Common myeloid progenitor, CD34-positive (primary cell): ENCODE measurements at regions not wholly inside any gene's neighbourhood (a gene's known extent, or its start where the extent isn't known, plus 50 kb on each side); places are given as distances from the start of the nearest gene placed in this dataset.
A peak's percentile ranks its signal among the peaks of the same experiment; 100 is the strongest.
"Not testable (repeated sequence)": the region's sequence is repeated elsewhere in the genome, so short reads cannot be mapped to it uniquely, and the experiment has no call there.

Experiments
- CTCF ChIA-PET: fragments of 350-600 bp; sonication (Branson Sonifier 250); formaldehyde crosslinking; loops from one replicate; lab custom pipeline; 2021; ENCODE audit warnings: antibody characterized with exemption; lab: Charles Lee
- POLR2A ChIA-PET: fragments of 350-600 bp; sonication (Branson Sonifier 250); formaldehyde crosslinking; loops from one replicate; lab custom pipeline; 2021; ENCODE audit warnings: antibody characterized with exemption; lab: Charles Lee
- DNase-seq, 3 donors: peaks; one replicate each; pipeline versions ENCODE4 v3.0.0 to v3.0.0-alpha.2; 2013
- H3K27ac ChIP-seq, 2 experiments: 1 replicate in 1 of 2; 2 replicates in 1 of 2; pipeline ENCODE4 v1.7.0; 2013; ENCODE audit warnings: inconsistent platforms in 2 of 2, low read length in 2 of 2, mild to moderate bottlenecking in 2 of 2, low read depth in 1 of 2, moderate library complexity in 1 of 2; ENCODE audit not compliant: severe bottlenecking in 2 of 2, insufficient read depth in 1 of 2, poor library complexity in 1 of 2
- H3K27me3 ChIP-seq, 5 experiments: replicated peaks in 2 of 5; 1 replicate in 3 of 5; 2 replicates in 2 of 5; pipeline versions ENCODE4 v1.6.1 to v1.7.0; 2013; ENCODE audit warnings: low read length in 4 of 5, mild to moderate bottlenecking in 2 of 5, moderate library complexity in 2 of 5, inconsistent platforms in 1 of 5; ENCODE audit not compliant: insufficient read depth in 5 of 5, control insufficient read depth in 4 of 5
- H3K36me3 ChIP-seq, 4 experiments: 1 replicate in 2 of 4; 2 replicates in 2 of 4; pipeline versions ENCODE4 v1.6.1 to v1.7.0; 2013; ENCODE audit warnings: low read length in 3 of 4, control low read depth in 1 of 4, mild to moderate bottlenecking in 1 of 4; ENCODE audit not compliant: control insufficient read depth in 4 of 4, insufficient read depth in 4 of 4
- H3K4me1 ChIP-seq, 4 experiments: 1 replicate in 3 of 4; 2 replicates in 1 of 4; pipeline versions ENCODE4 v1.6.1 to v1.7.1; 2013; ENCODE audit warnings: low read length in 3 of 4, mild to moderate bottlenecking in 3 of 4, control low read depth in 1 of 4, inconsistent platforms in 1 of 4, moderate library complexity in 1 of 4; ENCODE audit not compliant: control insufficient read depth in 4 of 4, insufficient read depth in 4 of 4; ENCODE audit errors: control extremely low read depth in 1 of 4
- H3K4me3 ChIP-seq, 7 experiments: 1 replicate in 4 of 7; 2 replicates in 3 of 7; pipeline versions ENCODE4 v1.5.1 to v1.7.0; 2013; ENCODE audit warnings: mild to moderate bottlenecking in 7 of 7, low read length in 6 of 7, moderate library complexity in 6 of 7, inconsistent platforms in 2 of 7, low read depth in 2 of 7, control low read depth in 1 of 7; ENCODE audit not compliant: insufficient read depth in 4 of 7, control insufficient read depth in 1 of 7; ENCODE audit errors: extremely low read depth in 1 of 7
- H3K9me3 ChIP-seq, 5 experiments: 1 replicate in 4 of 5; 2 replicates in 1 of 5; pipeline versions ENCODE4 v1.6.1 to v1.7.1; 2013; ENCODE audit warnings: low read length in 4 of 5, mild to moderate bottlenecking in 2 of 5, inconsistent platforms in 1 of 5, low read depth in 1 of 5, moderate library complexity in 1 of 5; ENCODE audit not compliant: control insufficient read depth in 4 of 5, insufficient read depth in 2 of 5; ENCODE audit errors: control extremely low read depth in 1 of 5
- WGBS: methylation state at CpG from one replicate; pipeline ENCODE4 v1.1.5; 2013; ENCODE audit not compliant: insufficient coverage; 5-methylcytosine and 5-hydroxymethylcytosine counted together

DNA sequence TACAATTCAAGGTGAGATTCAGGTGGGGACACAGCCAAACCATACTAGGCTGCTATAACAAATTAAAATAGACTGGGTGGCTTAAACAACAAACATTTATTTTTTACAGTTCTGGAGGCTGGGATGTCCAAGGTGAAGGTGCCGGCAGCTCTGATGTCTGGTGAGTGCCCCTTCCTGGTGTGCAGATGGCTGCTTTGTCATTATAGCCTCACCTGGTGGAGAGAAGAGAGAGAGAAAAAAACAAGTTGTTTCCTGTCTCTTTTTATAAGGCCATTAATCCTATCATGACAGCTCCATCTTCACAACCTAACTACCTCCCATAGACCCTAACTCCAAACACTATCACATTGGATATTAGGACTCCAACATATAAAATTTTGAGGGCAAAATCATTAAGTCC, 279.7 kb downstream of the ZIC1 start:
- WGBS, result no CpG with 5 or more reads among the region's 1 CpG
- Histone ChIP-seq H3K36me3 (no peaks in the 10 kb centered on the region), H3K4me1 (no peaks in the 10 kb centered on the region), H3K27me3 (no peaks in the 10 kb centered on the region), H3K27ac (no peak overlapping the region), H3K9me3 (no peaks in the 10 kb centered on the region), H3K4me3 (no peak overlapping the region)
- ChIA-PET CTCF (no interaction called here), POLR2A (no interaction called here)
- DNase-seq, result no peak

DNA sequence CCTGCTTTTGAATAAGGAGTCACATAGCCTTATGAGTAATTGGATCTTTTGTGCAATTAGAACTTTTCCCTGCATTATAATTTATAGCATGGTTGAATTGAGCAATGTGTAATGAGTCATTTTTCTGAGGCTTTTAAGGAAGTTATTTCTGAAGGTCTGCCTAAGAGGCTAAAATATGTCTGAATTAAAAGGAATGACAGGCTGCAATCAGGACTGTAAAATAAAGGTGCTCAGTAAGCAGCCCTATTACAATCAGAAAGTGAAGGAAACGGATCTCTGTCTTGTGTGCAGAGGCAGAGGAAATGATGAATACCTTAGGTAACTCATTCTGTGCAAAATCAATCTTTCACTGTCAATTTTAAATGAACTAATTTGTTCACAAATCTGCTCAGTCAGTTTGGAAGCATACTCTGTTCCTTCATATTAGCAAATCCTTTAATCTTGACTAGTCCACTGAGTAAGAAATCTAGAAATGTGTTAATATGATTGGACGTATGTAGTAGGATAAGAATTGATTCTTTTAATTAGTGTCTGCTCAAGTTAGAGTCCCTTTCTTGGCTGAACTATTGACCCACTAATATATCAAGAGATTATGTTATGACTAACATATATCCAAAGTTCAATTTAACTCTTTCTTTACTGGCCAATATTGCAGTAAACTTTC, 290.1 kb downstream of the ZIC1 start:
- CTCF ChIA-PET, result no interaction called here

GRCh38 chr3:147701195-147701594, 292.0 kb downstream of the ZIC1 start:
- POLR2A ChIA-PET, result no interaction called here
- no peak for DNase-seq
- H3K4me1 ChIP-seq, result peaks cover 0 to 8% (median 0%) of the 10 kb centered on the region in 4 experiments
- H3K4me3 ChIP-seq, result no peak overlapping the region
- no peaks in the 10 kb centered on the region for H3K9me3 ChIP-seq
- CTCF ChIA-PET, result no interaction called here
- no peaks in the 10 kb centered on the region for H3K27me3 ChIP-seq
- WGBS, result no CpG with 5 or more reads among the region's 2 CpGs
- no peaks in the 10 kb centered on the region for H3K36me3 ChIP-seq
- no peak overlapping the region for H3K27ac ChIP-seq

More for the DNA sequence above, 290.1 kb downstream of the ZIC1 start:
- no peaks in the 10 kb centered on the region for H3K27me3 ChIP-seq
- H3K9me3 ChIP-seq, result no peaks in the 10 kb centered on the region
- H3K36me3 ChIP-seq, result no peaks in the 10 kb centered on the region
- DNase-seq, result peak in 1 of 3 donors; percentile 3
- POLR2A ChIA-PET, result no interaction called here
- no peaks in the 10 kb centered on the region for H3K4me1 ChIP-seq
- H3K27ac ChIP-seq, result no peak overlapping the region
- H3K4me3 ChIP-seq, result no peak overlapping the region
- WGBS, result no CpG with 5 or more reads among the region's 2 CpGs

DNA sequence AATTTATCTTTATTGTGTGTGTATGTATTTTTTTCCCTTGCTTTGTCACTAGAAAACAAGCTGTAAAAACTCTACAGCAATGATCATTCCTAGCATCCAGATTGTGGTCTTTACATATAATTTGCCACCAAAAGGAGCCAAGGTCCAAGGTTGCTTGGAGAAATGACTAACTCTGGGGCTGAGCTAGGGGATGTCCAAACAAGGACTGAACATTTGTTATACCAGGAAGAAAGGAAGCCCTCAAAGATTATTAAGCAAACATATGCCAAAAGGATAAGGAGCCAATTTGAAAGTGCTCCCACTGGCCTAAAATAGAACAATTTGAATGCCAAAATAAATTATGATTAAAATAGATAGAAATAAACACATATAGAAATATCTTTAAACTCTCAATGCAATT, 293.3 kb downstream of the ZIC1 start:
- POLR2A ChIA-PET, result no interaction called here

GRCh38 chr3:147705651-147706051, 296.5 kb downstream of the ZIC1 start:
- peak in 2 of 3 donors; percentile 36 to 50 for DNase-seq
- H3K4me3 ChIP-seq, result peak overlapping the region in 2 of 7 experiments; percentile 8 to 61
- H3K36me3 ChIP-seq, result no peaks in the 10 kb centered on the region
- ChIA-PET CTCF (no interaction called here), POLR2A (no interaction called here)
- 58% methylated on average over 2 of the region's 2 CpGs for WGBS
- H3K9me3 ChIP-seq, result peaks cover 0 to 2% (median 0%) of the 10 kb centered on the region in 5 experiments
- H3K27ac ChIP-seq, result no peak overlapping the region
- H3K4me1 ChIP-seq, result peaks cover 0 to 8% (median 0%) of the 10 kb centered on the region in 4 experiments
- no peaks in the 10 kb centered on the region for H3K27me3 ChIP-seq

More for the DNA sequence above, 293.3 kb downstream of the ZIC1 start:
- no peaks in the 10 kb centered on the region for H3K9me3 ChIP-seq
- CTCF ChIA-PET, result no interaction called here
- H3K4me1 ChIP-seq, result peaks cover 0 to 8% (median 0%) of the 10 kb centered on the region in 4 experiments
- no peak overlapping the region for H3K27ac ChIP-seq
- no peak for DNase-seq
- no peaks in the 10 kb centered on the region for H3K36me3 ChIP-seq
- no peaks in the 10 kb centered on the region for H3K27me3 ChIP-seq
- H3K4me3 ChIP-seq, result no peak overlapping the region

- H3K36me3 ChIP-seq, H3K27me3 ChIP-seq, H3K9me3 ChIP-seq, POLR2A ChIA-PET, H3K4me1 ChIP-seq, H3K4me3 ChIP-seq, H3K27ac ChIP-seq, DNase-seq, CTCF ChIA-PET: not testable (repeated sequence)
- WGBS, result 100% methylated on average over 1 of the region's 1 CpG
Measured at GRCh38 chr3:147710753-147711152, 301.6 kb downstream of the ZIC1 start.

- H3K4me1 ChIP-seq, result peaks cover 0 to 7% (median 0%) of the 10 kb centered on the region in 4 experiments
- no peaks in the 10 kb centered on the region for H3K27me3 ChIP-seq
- ChIA-PET POLR2A (no interaction called here), CTCF (no interaction called here)
- H3K27ac ChIP-seq, result no peak overlapping the region
- no peak overlapping the region for H3K4me3 ChIP-seq
- no peak for DNase-seq
- H3K36me3 ChIP-seq, result no peaks in the 10 kb centered on the region
- 88% methylated on average over 5 of the region's 5 CpGs for WGBS
- peaks cover 0 to 2% (median 0%) of the 10 kb centered on the region in 5 experiments for H3K9me3 ChIP-seq
Measured at GRCh38 chr3:147712357-147712756, 303.2 kb downstream of the ZIC1 start.
